Left lung (tissue), 4 donors: ENCODE measurements at regions not wholly inside any gene's neighbourhood (a gene's known extent, or its start where the extent isn't known, plus 50 kb on each side); places are given as distances from the start of the nearest gene placed in this dataset.

Source experiments
- ATAC-seq: fragments of 200-7000 bp; cut with Tn5 transposase; one replicate; pipeline ENCODE4 v1.9.1; 2020; ENCODE audit warnings: moderate library complexity
- DNase-seq, 4 donors: peaks; one replicate each; pipeline ENCODE4 v3.0.0-alpha.2; 2013 to 2020
- H3K27ac ChIP-seq, 2 donors: fragments of 200-600 bp; sonication (generic) in 1 of 2; one replicate each; pipeline versions ENCODE4 v1.5.0 to v1.8.0; 2020 to 2021
- H3K27me3 ChIP-seq, 2 donors: fragments of 200-600 bp; sonication (generic) in 1 of 2; one replicate each; pipeline versions ENCODE4 v1.5.0 to v1.8.0; 2020 to 2021
- H3K36me3 ChIP-seq, 2 donors: fragments of 200-600 bp; sonication (generic) in 1 of 2; one replicate each; pipeline versions ENCODE4 v1.5.0 to v1.8.0; 2020 to 2021
- H3K4me1 ChIP-seq, 2 donors: fragments of 200-600 bp; one replicate each; pipeline ENCODE4 v1.8.0; 2021
- H3K4me3 ChIP-seq, 2 donors: fragments of 200-600 bp; sonication (generic) in 1 of 2; one replicate each; pipeline versions ENCODE4 v1.5.0 to v1.8.0; 2020 to 2021; ENCODE audit warnings: mild to moderate bottlenecking in 1 of 2
- H3K9me3 ChIP-seq, 2 donors: fragments of 200-600 bp; sonication (generic) in 1 of 2; one replicate each; pipeline versions ENCODE4 v1.5.0 to v1.8.0; 2020 to 2021
- intact Hi-C, 2 donors: fragments of 100-400 bp; cut with DNase I; formaldehyde crosslinking; loops; one replicate each; pipeline versions ENCODE4 v1.11.2 to v1.14.2; 2022
- TF ChIP-seq, protein P1 (sequence below), 2 donors: fragments of 200-600 bp; sonication (generic) in 1 of 2; IDR thresholded peaks; one replicate each; pipeline versions ENCODE4 v1.5.0 to v1.8.0; 2021; ENCODE audit warnings: antibody characterized with exemption in 2 of 2
- donor health status: DM: no; HTN: yes; CAD: no.
- donor health status: DM: no; HTN: no; CAD: no.

- TF ChIP-seq, protein P1, sequence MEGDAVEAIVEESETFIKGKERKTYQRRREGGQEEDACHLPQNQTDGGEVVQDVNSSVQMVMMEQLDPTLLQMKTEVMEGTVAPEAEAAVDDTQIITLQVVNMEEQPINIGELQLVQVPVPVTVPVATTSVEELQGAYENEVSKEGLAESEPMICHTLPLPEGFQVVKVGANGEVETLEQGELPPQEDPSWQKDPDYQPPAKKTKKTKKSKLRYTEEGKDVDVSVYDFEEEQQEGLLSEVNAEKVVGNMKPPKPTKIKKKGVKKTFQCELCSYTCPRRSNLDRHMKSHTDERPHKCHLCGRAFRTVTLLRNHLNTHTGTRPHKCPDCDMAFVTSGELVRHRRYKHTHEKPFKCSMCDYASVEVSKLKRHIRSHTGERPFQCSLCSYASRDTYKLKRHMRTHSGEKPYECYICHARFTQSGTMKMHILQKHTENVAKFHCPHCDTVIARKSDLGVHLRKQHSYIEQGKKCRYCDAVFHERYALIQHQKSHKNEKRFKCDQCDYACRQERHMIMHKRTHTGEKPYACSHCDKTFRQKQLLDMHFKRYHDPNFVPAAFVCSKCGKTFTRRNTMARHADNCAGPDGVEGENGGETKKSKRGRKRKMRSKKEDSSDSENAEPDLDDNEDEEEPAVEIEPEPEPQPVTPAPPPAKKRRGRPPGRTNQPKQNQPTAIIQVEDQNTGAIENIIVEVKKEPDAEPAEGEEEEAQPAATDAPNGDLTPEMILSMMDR (IDR thresholded peaks at IDR 0.05) = no peak
- intact Hi-C loops = no loop called here
Observed at GRCh38 chr6:22442826-22443225, 126.5 kb upstream of the HDGFL1 start.

DNA sequence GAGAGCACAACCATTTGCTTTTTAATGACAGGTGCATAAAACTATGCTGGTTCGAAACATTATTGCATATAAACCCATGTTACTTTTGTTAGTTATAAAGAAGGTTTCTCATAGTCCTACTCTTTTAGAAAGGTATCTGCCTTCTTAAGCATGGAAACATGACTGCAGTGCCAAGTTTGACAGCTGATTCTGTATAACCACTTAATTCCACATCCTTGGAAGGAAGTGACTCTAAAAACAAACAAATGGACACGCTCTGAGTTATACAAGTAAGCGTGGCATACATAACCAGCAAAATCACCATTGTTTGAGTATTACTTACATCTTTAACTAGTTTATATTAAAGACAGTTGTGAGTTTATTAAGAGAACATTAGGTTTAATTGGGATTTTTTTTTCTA lies 125.0 kb upstream of the HDGFL1 start:
- no peaks in the 10 kb centered on the region for H3K36me3 ChIP-seq
- no peaks in the 10 kb centered on the region for H3K9me3 ChIP-seq
- ATAC-seq (peak; percentile 67), DNase-seq (peak in 1 of 4 donors; percentile 33)
- H3K4me3 ChIP-seq = no peak overlapping the region
- no peak overlapping the region for H3K27ac ChIP-seq
- TF ChIP-seq, protein P1 (IDR thresholded peaks at IDR 0.05) = no peak
- H3K27me3 ChIP-seq = no peaks in the 10 kb centered on the region
- intact Hi-C loops = no loop called here
- H3K4me1 ChIP-seq = peaks cover 8 to 11% of the 10 kb centered on the region in 2 donors

More at GRCh38 chr6:22442826-22443225, 126.5 kb upstream of the HDGFL1 start:
- Histone ChIP-seq H3K27ac (no peak overlapping the region), H3K36me3 (no peaks in the 10 kb centered on the region), H3K4me1 (peaks cover 5 to 7% of the 10 kb centered on the region in 2 donors), H3K4me3 (no peak overlapping the region), H3K27me3 (no peaks in the 10 kb centered on the region), H3K9me3 (no peaks in the 10 kb centered on the region)
- DNase-seq = peak in 1 of 4 donors; percentile 8
- ATAC-seq = no peak

DNA sequence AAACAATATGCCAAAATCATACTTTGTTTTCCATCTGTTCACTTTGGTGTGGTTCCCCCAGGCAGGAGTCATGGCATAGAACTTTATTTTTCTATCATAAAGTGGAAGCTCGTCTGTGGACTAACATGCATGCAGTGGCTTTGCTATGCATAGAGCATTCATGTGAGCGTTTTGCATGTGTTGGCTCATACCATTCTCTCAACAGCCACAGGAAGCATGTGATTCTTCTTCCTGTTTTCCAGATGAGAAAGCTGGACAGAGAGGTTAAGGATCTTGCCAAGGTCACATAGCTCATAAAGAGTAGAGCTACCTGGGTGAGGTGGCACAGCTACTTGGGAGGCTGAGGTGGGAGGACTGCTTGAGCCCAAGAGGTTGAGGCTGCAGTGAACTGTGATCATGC lies 123.4 kb upstream of the HDGFL1 start:
- H3K36me3 ChIP-seq = no peaks in the 10 kb centered on the region
- no peaks in the 10 kb centered on the region for H3K9me3 ChIP-seq
- H3K4me1 ChIP-seq = peaks cover 8 to 11% of the 10 kb centered on the region in 2 donors
- no peak overlapping the region for H3K27ac ChIP-seq
- ATAC-seq = no peak
- H3K4me3 ChIP-seq = no peak overlapping the region
- TF ChIP-seq, protein P1 (IDR thresholded peaks at IDR 0.05) = no peak
- intact Hi-C loops = no loop called here
- H3K27me3 ChIP-seq = no peaks in the 10 kb centered on the region
- no peak for DNase-seq

- intact Hi-C loops = no loop called here
- Histone ChIP-seq H3K9me3 (no peaks in the 10 kb centered on the region), H3K4me1 (peaks cover 8 to 11% of the 10 kb centered on the region in 2 donors), H3K27me3 (no peaks in the 10 kb centered on the region), H3K36me3 (no peaks in the 10 kb centered on the region), H3K27ac (no peak overlapping the region), H3K4me3 (no peak overlapping the region)
- TF ChIP-seq, protein P1 (IDR thresholded peaks at IDR 0.05) = no peak
- DNase-seq = no peak
- ATAC-seq = peak; percentile 19
Observed at GRCh38 chr6:22447249-22448196, 121.8 kb upstream of the HDGFL1 start.

GRCh38 chr6:22448291-22448711 lies 121.1 kb upstream of the HDGFL1 start:
- Histone ChIP-seq H3K27me3 (no peaks in the 10 kb centered on the region), H3K27ac (no peak overlapping the region), H3K36me3 (no peaks in the 10 kb centered on the region), H3K9me3 (no peaks in the 10 kb centered on the region), H3K4me1 (peaks cover 8 to 11% of the 10 kb centered on the region in 2 donors), H3K4me3 (no peak overlapping the region)
- peak; percentile 86 for ATAC-seq
- TF ChIP-seq, protein P1 (IDR thresholded peaks at IDR 0.05) = no peak
- DNase-seq = peak in 1 of 4 donors; percentile 44
- intact Hi-C loops = no loop called here
